ENCODE measurements at regions not wholly inside any gene's neighbourhood (a gene's known extent, or its start where the extent isn't known, plus 50 kb on each side); places are given as distances from the start of the nearest gene placed in this dataset.

DNA sequence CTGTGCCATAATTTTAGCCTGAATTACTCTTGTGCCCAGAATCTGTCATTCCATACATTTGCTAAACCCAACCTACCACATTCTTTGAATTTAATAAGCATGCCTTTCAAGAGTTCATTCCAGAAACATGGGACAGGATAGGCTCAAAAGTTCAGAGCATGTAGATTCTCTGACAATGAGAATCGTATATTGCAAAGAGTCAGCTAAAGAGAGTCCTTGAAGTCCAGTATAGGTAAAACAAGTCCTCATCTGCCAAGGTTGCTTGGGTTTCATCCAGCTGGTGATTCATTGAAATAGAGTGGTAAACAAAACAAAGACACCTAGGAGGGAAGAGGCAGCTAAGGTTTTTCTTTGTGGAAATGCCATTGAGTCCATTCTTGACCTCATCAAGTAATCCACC is 249.3 kb upstream of the DIPK2B start:
- DNase-seq (ENCODE audit: low read depth): no peak
- no peak overlapping the region for H3K4me3 ChIP-seq (ENCODE audit: low read depth, low read length)
- TF ChIP-seq, protein P1, sequence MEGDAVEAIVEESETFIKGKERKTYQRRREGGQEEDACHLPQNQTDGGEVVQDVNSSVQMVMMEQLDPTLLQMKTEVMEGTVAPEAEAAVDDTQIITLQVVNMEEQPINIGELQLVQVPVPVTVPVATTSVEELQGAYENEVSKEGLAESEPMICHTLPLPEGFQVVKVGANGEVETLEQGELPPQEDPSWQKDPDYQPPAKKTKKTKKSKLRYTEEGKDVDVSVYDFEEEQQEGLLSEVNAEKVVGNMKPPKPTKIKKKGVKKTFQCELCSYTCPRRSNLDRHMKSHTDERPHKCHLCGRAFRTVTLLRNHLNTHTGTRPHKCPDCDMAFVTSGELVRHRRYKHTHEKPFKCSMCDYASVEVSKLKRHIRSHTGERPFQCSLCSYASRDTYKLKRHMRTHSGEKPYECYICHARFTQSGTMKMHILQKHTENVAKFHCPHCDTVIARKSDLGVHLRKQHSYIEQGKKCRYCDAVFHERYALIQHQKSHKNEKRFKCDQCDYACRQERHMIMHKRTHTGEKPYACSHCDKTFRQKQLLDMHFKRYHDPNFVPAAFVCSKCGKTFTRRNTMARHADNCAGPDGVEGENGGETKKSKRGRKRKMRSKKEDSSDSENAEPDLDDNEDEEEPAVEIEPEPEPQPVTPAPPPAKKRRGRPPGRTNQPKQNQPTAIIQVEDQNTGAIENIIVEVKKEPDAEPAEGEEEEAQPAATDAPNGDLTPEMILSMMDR (IDR thresholded peaks at IDR 0.05; ENCODE audit: insufficient read depth, low read depth, low read length, missing control alignments): no peak

DNA sequence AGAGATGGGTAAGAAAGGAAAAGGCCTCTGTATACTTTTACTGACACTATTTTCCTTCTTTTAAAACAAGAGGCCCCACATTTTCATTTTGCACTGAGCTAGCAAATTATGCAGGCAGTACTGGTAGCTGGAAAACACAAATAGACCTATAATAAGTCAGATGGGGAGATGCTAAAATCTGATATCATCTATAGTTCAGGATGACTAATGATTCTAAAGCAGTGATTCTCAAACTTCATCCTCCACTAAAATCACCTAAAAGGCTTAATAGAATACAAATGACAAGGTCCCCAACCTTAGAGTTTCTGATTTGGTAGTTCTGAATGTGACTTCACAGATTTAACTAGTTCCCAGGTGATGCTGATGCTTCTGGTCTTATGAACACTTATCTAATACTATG is 247.3 kb upstream of the DIPK2B start:
- DNase-seq (ENCODE audit: low read depth): no peak
- TF ChIP-seq, protein P1 (IDR thresholded peaks at IDR 0.05; ENCODE audit: insufficient read depth, low read depth, low read length, missing control alignments): no peak
- H3K4me3 ChIP-seq (ENCODE audit: low read depth, low read length): no peak overlapping the region

DNA sequence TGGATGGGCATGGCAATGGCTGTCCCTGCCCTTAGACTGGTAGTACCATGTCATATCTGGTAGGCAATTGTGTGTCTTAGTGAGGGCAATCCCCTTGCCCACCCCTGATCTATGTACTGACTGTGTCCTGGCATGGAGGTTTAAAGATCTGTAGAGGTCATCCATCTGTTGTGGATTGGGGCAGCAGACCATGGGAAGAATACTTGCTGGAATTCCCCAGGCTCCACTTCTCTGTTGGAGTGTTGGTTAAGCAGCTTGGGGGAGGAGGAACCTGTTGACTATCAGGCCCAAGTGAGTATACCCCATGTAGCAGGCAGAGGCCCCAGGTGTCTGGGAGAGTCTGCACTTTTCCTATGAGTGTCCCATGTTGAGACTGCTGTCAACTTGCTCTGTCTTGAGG is 246.7 kb upstream of the DIPK2B start:
- no peak for DNase-seq (ENCODE audit: low read depth)
- TF ChIP-seq, protein P1 (IDR thresholded peaks at IDR 0.05; ENCODE audit: insufficient read depth, low read depth, low read length, missing control alignments): no peak
- H3K4me3 ChIP-seq (ENCODE audit: low read depth, low read length): no peak overlapping the region

DNA sequence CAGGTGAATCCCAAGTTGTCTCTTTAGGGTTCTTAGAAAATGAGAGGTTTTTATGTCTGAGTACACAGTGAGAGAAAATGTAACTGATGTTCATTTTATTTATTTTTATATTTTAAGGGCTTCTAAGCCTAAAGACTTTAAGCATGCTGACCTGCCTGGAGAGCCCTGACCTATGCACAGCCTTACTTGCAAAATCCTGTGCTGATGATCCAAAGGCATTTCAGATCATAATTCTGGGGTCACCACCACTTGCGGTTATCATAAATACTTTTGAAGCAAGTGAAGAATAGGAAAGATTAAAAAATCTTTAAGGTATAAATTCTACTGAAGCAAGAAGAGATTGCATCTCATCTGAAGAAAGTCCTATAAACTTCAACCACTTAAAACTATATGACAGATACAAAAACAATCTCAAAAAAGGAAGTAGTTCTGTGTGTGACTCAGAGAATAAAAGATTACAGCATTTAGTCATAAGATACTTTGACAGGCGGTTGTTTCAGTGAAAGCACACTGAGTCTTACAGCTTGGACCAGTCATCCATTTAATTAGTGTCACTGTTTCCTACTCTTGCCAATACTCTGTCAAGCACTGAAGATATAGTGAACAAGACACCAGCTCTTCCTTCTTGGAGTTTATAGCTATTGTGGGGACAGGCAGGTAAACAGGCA is 245.2 kb upstream of the DIPK2B start:
- TF ChIP-seq, protein P1 (IDR thresholded peaks at IDR 0.05; ENCODE audit: insufficient read depth, low read depth, low read length, missing control alignments): no peak
- no peak for DNase-seq (ENCODE audit: low read depth)
- no peak overlapping the region for H3K4me3 ChIP-seq (ENCODE audit: low read depth, low read length)

DNA sequence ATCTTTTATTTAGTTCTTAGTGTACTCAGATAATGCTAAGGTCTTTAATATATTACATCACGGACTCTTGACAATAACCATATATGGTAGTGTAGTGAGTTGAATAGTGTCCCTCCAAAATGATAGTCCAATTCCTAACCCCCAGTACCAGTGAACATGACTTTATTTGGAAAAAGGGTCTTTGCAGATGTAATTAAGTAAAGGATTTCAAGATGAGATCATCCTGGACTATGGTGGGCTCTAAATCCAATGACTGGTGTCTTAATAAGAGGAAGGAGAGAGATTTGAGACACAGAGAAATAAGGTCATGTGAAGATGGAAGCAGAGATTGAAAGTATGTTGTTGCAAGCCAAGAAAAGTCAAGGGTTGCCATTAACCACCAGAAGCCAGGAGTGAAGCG is 236.5 kb upstream of the DIPK2B start:
- TF ChIP-seq, protein P1 (IDR thresholded peaks at IDR 0.05; ENCODE audit: insufficient read depth, low read depth, low read length, missing control alignments): no peak
- H3K4me3 ChIP-seq (ENCODE audit: low read depth, low read length): no peak overlapping the region
- DNase-seq (ENCODE audit: low read depth): no peak

DNA sequence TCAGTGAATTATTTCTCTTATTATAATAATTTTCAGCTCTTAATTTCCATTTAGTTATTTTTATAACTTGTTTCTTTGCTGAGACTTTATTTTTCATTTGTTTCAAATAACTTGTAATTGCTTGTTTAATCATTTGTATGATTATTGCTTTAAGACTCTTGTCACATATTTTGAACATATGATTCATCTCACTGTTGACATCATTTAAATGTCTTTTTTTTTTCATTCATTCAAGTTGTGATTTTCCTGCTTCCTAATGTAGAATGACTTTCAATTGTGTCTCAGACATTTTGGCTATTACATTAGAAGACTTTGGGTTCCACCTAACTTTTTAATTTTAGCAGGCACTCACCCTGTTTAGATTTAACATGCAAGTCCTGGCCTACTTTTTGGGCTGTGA is 234.8 kb upstream of the DIPK2B start:
- no peak for DNase-seq (ENCODE audit: low read depth)
- no peak overlapping the region for H3K4me3 ChIP-seq (ENCODE audit: low read depth, low read length)
- TF ChIP-seq, protein P1 (IDR thresholded peaks at IDR 0.05; ENCODE audit: insufficient read depth, low read depth, low read length, missing control alignments): no peak

DNA sequence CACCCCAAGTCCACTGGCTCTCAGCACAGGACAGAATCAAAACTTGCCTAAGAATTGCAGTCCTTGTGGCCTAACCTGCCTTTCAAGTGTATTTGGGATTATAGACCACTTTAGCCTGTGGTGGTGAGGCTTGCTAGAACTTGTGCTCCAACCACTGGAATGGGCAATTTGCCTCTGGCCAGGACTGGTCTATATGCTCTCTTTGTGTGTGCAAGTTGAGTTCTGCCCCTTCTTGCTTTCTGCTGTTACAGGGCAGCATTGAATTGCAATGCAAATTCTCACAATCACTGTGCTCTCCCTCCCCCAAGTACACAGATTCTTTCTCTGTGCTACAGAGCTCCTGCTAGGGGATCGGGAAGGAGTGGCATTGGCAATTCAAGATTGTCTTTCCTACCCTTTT is 233.6 kb upstream of the DIPK2B start:
- no peak for DNase-seq (ENCODE audit: low read depth)
- TF ChIP-seq, protein P1 (IDR thresholded peaks at IDR 0.05; ENCODE audit: insufficient read depth, low read depth, low read length, missing control alignments): no peak
- H3K4me3 ChIP-seq (ENCODE audit: low read depth, low read length): no peak overlapping the region
